NCI-H69 (cell line): ENCODE measurements at regions not wholly inside any gene's neighbourhood (a gene's known extent, or its start where the extent isn't known, plus 50 kb on each side); places are given as distances from the start of the nearest gene placed in this dataset.

Experiments
- DNase-seq: peaks from one replicate; lab custom pipeline; 2025; lab: John Stamatoyannopoulos, UW

DNA sequence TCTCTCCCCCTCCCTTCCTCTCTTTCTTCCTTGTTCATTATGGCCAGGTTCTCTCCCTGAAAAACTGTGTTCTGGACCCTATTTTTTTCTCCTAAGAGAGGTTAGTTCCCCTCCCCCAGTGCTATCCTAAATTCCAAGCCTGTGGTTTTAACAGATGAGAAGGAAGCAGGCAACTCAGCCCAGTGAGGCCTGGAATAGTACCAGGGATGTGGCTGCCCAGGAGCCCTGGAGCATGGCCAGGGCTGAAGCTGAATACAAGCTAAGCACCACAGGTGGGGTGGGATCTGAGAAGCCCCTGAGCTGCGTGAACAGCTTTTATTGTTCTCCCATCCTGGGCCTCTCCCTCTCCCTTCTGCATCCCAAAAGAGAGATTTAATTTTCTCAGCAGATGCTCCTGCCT is 1581.3 kb upstream of the TMEM132C start:
- DNase-seq, result no peak

GRCh38 chr12:126688556-126688955 is 1578.4 kb upstream of the TMEM132C start:
- no peak for DNase-seq

DNA sequence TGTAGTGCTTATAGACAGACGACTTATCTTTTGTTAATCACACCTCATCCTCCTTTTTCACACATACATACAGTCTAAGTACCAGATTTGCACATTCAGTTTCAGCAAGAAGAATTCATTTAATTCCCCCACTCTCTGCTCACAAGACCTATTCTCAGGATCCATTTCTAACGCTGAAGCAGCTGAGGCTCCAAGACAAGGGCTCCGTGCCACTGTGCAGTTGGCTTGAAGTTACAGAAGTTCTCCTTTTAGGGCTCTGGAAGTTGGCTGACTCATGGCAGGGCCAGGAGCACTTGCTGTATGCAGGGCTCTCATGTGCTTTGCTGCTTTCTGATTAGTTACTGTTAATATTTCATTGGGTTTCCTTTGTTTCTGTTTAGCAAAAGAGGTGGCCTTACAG is 1566.9 kb upstream of the TMEM132C start:
- no peak for DNase-seq

DNA sequence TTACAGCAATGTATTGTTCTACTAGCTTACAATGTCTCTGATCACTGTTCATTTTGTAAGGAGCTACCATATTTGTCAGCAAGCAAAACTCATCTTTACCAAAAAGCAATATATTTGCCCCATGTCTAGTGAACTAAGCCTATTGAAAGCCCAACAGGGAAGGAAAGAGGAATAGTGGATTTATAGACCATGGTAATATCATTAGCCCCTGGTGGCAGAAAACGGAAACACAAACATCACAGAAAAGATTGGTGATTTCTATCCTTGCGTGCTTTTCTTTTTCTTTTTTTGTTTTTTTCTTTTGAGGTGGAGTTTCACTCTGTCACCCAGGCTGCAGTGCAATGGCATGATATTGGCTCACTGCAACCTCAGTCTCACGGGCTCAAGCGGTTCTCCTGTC is 1562.4 kb upstream of the TMEM132C start:
- no peak for DNase-seq

DNA sequence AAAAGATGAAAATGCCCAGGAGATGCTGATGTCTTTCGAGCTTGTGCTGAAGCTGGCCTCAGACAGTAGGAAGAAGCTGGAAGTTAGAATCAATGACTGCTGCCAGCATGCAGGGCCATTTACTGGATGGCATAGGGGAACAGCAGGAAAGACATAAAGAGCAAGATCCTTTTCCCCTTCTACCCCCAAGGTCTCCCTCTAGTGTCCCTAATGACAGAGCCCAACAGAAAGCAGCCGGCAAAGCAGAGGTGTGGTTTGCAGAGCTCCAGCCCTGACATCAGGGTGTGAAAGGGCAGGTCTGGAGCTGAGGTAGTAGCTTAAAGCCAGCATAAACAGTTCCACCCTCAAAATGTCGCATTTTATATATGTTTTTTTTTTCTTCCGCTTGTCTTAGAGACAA is 1560.7 kb upstream of the TMEM132C start:
- DNase-seq, result no peak

DNA sequence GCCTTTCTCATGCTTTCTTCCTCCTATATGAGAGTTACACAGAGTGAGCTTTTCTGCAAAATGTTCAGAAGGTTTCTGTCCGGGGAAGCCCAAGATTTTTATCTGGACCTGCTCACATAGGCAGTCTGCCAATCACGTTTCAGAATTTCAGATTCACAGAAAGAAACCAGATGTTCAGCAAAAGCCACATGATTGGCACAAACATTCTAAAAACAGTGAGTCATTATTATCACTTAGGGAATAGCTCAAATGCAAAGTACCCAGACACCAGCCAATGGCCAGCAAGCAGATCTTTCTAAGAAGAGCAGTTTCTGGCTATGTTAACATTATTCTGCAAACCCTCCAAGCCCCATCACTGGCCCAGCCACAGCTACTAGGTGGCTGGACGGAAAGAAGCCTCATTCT is 1558.5 kb upstream of the TMEM132C start:
- no peak for DNase-seq

- DNase-seq, result no peak
These were observed 1548.6 kb upstream of the TMEM132C start for GRCh38 chr12:126718365-126718764.

DNA sequence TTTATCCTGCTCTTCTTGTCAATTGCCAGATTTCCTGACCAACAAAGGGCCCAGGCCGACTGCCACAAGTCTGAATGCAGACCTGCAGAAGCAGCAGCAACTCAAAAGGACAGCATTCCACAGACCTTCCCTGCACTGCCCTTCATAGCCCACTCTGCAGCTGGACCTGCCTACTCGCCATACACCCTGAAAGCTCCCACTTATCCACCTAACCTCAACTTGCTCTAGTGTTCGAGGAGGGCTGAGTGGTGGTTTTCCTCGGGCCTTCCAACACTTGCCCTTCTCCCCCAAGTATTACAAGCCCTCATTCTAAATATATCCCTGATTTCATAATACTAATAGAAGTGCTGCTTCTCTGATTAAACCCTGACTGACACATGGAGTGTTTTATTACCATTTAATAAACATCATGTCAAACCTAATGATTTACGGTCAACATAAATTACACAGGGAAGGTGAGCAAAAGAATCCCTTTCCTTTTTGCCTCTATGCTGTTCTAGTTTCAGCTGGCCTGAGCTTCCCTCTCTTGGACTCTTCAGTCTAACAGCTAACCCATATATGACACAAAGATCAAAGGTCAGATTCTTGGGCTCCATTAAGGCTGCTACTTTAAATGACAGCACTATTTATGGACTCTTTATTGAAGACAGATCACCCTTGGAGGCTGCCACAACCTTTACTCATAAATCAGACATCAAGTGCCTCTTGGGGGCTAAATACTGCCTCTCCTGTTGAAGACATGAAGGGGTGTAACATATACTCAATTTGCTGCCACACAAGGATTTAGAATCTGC is 1546.9 kb upstream of the TMEM132C start:
- DNase-seq, result no peak

DNA sequence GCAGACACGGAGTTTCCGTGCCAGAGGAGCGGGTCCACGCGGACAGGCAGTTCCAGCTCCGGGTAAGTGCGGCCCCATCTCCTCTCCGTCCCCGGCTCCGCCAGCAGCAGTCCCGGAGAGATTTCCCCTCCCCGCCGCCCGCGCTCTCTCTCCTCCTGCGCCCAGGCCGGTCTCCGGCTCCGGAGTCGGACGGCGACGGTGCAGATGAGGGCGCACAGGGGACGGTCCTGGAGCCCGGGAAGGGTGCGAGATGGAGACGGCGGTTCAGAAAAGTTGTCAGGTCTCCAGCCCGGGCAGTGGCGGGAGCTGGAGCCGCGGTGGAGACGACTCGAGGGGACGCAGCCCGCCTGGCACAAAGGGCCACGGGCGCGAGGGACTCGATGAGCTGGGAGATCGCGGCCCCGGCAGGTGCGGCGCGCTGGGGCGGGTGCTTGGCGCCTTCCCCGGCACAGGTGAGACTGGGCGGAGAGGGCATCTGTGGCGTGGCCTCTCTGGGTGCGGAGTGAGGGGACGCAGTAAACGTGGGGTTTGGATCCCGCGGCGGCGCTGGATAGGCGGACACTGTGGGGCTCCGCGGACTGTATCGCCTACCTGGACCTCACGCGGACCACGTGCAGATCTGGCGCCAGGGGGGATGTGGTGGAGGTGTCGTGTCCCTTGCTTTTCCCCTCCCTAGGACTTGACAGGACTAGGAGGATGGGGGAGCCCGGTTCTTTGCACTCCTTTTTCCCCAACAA is 1540.3 kb upstream of the TMEM132C start:
- DNase-seq, result no peak

- DNase-seq, result no peak
These were observed 1539.5 kb upstream of the TMEM132C start for GRCh38 chr12:126727218-126728075.

DNA sequence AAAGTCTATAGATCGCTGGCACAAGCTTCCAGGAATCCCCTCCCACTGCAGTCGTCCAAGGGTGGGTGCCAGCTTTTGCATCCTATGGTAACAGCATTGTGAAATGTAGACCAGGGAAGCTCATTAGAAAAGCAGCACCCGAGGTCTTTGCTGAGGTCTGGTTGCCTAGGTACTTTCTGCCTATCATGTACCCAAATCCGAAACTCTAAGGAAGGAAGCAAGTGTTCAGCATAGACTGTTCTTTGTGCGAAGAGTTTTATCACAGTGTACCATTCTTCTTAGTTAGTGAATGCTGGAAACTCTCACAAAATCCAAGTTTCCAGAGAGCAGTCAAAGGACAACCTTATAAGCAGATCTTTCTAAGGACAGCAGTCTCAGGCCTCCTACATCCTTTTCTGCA is 1532.7 kb upstream of the TMEM132C start:
- no peak for DNase-seq

GRCh38 chr12:126734710-126735109 is 1532.3 kb upstream of the TMEM132C start:
- DNase-seq, result no peak

- DNase-seq, result no peak
These were observed 1525.3 kb upstream of the TMEM132C start for GRCh38 chr12:126741536-126742240.

GRCh38 chr12:126742241-126742641 is 1524.7 kb upstream of the TMEM132C start:
- no peak for DNase-seq

DNA sequence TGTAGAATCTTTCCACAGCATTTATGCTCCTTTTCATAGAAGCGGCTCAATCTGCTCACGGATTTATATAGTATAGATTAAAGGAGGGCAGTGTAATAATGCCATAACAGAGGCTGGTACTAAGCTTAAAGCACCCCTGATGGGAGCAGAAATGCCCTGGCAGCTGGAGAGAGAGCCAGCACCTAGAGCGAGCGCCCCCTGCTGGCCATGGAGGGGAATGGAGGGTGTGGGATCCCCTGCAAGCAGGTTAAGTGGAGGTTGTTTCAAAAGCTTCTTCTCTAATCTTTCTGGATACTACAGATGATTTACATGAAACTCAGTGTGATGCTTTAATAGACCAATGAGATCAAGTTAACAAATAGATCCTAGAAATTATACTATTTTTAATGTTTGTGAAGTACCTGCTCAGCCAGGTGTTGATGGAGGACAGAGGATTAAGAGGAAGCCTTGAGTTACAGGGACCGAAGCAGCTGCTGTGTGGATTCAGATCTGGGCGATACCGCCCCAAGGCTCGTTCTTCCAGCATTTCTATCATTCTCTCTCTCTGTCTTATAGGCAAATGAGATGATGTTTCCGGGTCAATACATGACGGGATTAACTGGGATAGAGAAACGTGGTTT is 1519.3 kb upstream of the TMEM132C start:
- DNase-seq, result peak; percentile 35

- no peak for DNase-seq
These were observed 1514.9 kb upstream of the TMEM132C start for GRCh38 chr12:126752021-126752420.

DNA sequence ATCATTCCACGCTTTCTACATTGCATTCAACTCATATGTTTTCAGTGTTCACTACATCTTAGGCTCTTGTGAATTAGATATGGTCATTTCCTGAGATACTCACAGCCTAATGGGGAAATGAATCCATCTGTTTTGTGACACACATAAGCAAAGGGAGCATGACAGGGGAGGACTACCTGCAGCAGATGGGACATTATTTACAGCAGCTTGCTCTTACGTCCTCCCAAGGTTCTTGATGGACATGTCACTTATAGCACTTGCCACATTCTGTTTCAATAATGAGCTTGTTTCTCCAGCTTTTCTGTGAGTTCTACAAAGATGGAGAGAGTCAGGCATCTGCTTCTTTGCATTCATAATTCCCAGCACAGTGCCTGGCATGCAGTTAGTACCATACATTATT is 1509.6 kb upstream of the TMEM132C start:
- DNase-seq, result no peak

DNA sequence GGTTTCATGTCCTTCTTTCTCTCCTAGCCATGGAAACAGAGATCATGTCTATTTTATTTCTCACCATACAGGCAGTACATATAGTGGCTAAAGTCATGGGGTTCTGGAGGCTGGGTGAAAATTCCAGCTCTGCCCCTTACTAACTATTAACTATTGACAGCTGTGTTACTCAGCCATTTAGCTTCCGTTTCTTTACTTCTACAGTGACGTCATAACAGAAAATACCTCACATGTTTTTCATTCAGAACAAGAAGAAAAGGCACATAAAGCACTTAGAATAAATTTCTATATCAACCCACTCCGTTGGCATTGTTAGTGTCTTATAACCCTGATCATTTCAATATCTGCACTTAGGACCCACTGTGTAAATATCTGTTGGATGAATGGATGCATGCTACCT is 1506.9 kb upstream of the TMEM132C start:
- no peak for DNase-seq

- DNase-seq, result no peak
These were observed 1505.5 kb upstream of the TMEM132C start for GRCh38 chr12:126761420-126761819.

- DNase-seq, result no peak
These were observed 1504.8 kb upstream of the TMEM132C start for GRCh38 chr12:126762150-126762549.

GRCh38 chr12:126763359-126763758 is 1503.6 kb upstream of the TMEM132C start:
- DNase-seq, result no peak

DNA sequence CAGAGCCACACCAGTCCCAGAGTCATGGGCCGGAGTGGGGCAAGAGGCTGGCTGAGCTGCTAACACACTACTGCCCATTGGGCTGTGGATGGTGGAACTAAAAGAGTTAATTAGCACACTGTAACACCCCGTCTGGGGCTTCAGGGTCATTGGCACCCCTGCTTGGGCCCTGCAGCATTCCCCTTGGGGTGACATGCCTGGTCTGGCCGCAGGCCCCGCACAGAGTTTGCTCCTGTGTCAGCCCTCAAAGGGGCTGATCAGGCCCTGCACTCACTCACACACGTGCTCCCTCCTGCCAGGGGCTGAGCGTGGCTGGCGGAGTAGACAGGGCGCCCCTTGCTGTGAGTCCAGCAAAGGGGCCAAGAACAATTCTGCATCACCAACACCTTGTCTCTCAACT is 1499.6 kb upstream of the TMEM132C start:
- DNase-seq, result no peak
